Skeletal muscle tissue (tissue), 3 donors: ENCODE measurements at regions not wholly inside any gene's neighbourhood (a gene's known extent, or its start where the extent isn't known, plus 50 kb on each side); places are given as distances from the start of the nearest gene placed in this dataset.
"Not testable (repeated sequence)": the region's sequence is repeated elsewhere in the genome, so short reads cannot be mapped to it uniquely, and the experiment has no call there.

Experiments used
- H3K27ac ChIP-seq: one replicate; pipeline ENCODE4 v1.7.0; 2013; ENCODE audit warnings: mild to moderate bottlenecking, low read depth, low read length, inconsistent platforms
- H3K27me3 ChIP-seq, 3 donors: one replicate each; pipeline ENCODE4 v1.7.0; 2013; ENCODE audit warnings: low read length in 3 of 3; ENCODE audit not compliant: control insufficient read depth in 3 of 3, insufficient read depth in 3 of 3
- H3K36me3 ChIP-seq, 3 donors: one replicate each; pipeline ENCODE4 v1.7.0; 2013; ENCODE audit warnings: low read length in 3 of 3; ENCODE audit not compliant: control insufficient read depth in 3 of 3, insufficient read depth in 3 of 3
- H3K4me1 ChIP-seq, 3 donors: one replicate each; pipeline ENCODE4 v1.7.0; 2013; ENCODE audit warnings: low read length in 3 of 3, mild to moderate bottlenecking in 3 of 3; ENCODE audit not compliant: control insufficient read depth in 3 of 3, insufficient read depth in 3 of 3
- H3K4me3 ChIP-seq, 3 donors: one replicate each; pipeline ENCODE4 v1.7.0; 2013; ENCODE audit warnings: low read length in 3 of 3
- H3K9ac ChIP-seq, 3 donors: one replicate each; pipeline ENCODE4 v1.7.0; 2013; ENCODE audit warnings: low read length in 3 of 3, mild to moderate bottlenecking in 3 of 3, moderate library complexity in 2 of 3, low read depth in 1 of 3
- H3K9me3 ChIP-seq, 3 donors: one replicate each; pipeline ENCODE4 v1.7.0; 2013; ENCODE audit warnings: low read length in 3 of 3; ENCODE audit not compliant: control insufficient read depth in 3 of 3
- donor health status: Osteomylitis.

GRCh38 chr14:88104710-88105109 lies 99.8 kb downstream of the GPR65 start:
- no peak overlapping the region for H3K4me3 ChIP-seq
- H3K4me1 ChIP-seq, result no peaks in the 10 kb centered on the region
- H3K36me3 ChIP-seq, result no peaks in the 10 kb centered on the region
- no peak overlapping the region for H3K9ac ChIP-seq
- H3K27ac ChIP-seq, result no peak overlapping the region
- peaks cover 0 to 4% (median 0%) of the 10 kb centered on the region in 3 donors for H3K9me3 ChIP-seq
- no peaks in the 10 kb centered on the region for H3K27me3 ChIP-seq

- Histone ChIP-seq H3K4me3 (no peak overlapping the region), H3K9ac (no peak overlapping the region), H3K27ac (no peak overlapping the region), H3K27me3 (no peaks in the 10 kb centered on the region), H3K4me1 (no peaks in the 10 kb centered on the region), H3K36me3 (no peaks in the 10 kb centered on the region), H3K9me3 (peaks cover 0 to 4% (median 0%) of the 10 kb centered on the region in 3 donors)
These were observed 101.4 kb downstream of the GPR65 start for GRCh38 chr14:88106377-88106776.

DNA sequence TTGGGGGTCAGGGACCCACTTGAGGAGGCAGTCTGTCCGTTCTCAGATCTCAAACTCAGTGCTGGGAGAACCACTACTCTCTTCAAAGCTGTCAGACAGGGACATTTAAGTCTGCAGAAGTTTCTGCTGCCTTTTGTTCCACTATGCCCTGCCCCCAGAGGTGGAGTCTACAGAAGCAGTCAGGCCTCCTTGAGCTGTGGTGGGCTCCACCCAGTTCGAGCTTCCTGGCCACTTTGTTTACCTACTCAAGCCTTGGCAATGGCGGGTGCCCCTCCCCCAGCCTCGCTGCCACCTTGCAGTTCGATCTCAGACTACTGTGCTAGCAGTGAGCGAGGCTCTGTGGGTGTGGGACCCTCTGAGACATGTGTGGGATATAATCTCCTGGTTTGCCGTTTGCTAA lies 122.7 kb downstream of the GPR65 start:
- H3K9me3 ChIP-seq, H3K4me3 ChIP-seq, H3K27me3 ChIP-seq, H3K9ac ChIP-seq, H3K27ac ChIP-seq, H3K4me1 ChIP-seq, H3K36me3 ChIP-seq: not testable (repeated sequence)

DNA sequence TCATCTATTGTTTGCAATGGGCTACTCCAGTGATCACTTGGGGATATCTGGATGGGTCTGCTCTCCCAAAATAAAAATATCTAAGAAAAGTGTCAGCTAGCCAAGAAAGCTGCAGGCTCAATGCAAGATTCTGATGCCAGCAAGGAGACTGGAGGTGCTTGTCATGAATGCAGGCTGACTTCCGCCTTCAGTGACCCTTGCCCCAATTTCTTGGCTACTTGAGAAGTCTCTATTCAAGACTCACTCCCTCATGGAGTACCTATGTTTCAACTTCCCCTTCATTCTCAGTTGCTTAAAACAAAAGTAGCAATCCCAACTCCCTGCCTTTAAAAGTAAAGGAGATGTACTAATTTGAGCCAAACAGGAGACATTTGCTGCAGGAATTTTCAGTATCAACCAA lies 123.9 kb downstream of the GPR65 start:
- no peaks in the 10 kb centered on the region for H3K27me3 ChIP-seq
- no peak overlapping the region for H3K27ac ChIP-seq
- no peaks in the 10 kb centered on the region for H3K36me3 ChIP-seq
- H3K9ac ChIP-seq, result no peak overlapping the region
- H3K4me1 ChIP-seq, result no peaks in the 10 kb centered on the region
- no peak overlapping the region for H3K4me3 ChIP-seq
- no peaks in the 10 kb centered on the region for H3K9me3 ChIP-seq

DNA sequence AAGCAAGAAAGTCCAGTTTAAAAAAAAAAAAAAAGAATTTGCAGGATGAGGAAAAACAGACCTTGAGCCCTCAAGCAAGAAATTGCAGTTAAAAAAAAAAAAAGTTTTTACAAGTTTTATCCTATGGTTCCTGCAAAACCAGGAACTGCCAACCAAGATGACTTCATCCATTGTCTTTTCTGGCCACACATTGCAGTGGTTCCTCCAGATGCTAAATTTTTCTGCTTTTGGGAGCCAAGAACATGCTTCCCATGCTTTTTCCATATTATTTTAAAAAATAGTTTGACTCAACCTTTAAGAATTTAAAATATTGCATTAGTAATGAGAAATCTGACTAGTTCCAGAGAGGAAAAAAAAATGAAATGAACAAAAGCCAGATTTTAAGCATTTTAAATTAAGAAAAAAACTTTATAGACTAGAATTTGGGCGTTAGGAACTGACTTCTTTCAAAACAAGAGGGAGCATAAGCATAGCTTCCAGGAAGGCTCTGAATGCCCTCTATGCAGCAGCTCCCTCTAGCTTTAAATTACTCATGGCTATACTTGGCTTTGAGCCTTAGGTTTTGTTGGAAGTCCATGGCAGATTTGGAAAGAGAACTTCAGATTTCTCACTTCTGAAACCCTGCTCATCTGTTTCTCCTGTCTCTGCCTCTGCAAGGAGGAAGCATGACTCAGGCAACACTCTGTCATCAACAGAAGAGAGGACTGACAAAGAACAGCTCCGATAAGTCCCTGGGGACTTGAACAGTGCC lies 124.5 kb downstream of the GPR65 start:
- Histone ChIP-seq H3K36me3 (no peaks in the 10 kb centered on the region), H3K9ac (no peak overlapping the region), H3K27me3 (no peaks in the 10 kb centered on the region), H3K4me1 (no peaks in the 10 kb centered on the region), H3K27ac (peak overlapping the region; percentile 36), H3K9me3 (no peaks in the 10 kb centered on the region), H3K4me3 (no peak overlapping the region)

DNA sequence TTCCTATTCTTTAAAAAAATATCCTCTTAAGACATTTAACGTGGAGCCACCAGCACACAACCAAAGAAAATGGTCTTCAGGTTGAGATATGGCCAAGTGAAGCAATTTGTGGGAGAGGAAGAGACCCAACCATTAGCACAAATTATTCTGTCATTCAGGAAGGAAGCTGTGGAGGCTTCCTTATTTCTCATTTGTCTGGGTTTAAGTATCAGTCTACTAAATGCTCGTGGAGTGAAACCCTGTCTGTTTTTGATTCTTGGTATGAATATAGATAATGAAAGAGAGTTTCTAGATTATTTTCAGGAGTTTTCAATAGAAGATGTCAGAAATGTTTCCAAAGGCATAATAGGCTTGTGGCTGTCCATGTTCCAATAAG lies 125.1 kb downstream of the GPR65 start:
- Histone ChIP-seq H3K9ac (no peak overlapping the region), H3K4me3 (no peak overlapping the region), H3K27ac (peak overlapping the region; percentile 36)

More for the DNA sequence above, 125.1 kb downstream of the GPR65 start:
- Histone ChIP-seq H3K9me3 (no peaks in the 10 kb centered on the region), H3K27me3 (no peaks in the 10 kb centered on the region), H3K36me3 (no peaks in the 10 kb centered on the region), H3K4me1 (no peaks in the 10 kb centered on the region)
